Transverse colon (tissue), 4 donors: ENCODE measurements at regions not wholly inside any gene's neighbourhood (a gene's known extent, or its start where the extent isn't known, plus 50 kb on each side); places are given as distances from the start of the nearest gene placed in this dataset.

Experiments
- CTCF ChIP-seq, 5 experiments: fragments of 200-600 bp in 3 of 5; fragments of 450-650 bp in 2 of 5; sonication (generic) in 3 of 5; IDR thresholded peaks; 1 replicate in 2 of 5; 2 replicates in 3 of 5; pipeline ENCODE4 v1.5.1; 2016 to 2017; ENCODE audit warnings: antibody characterized with exemption in 5 of 5, inconsistent platforms in 3 of 5, mild to moderate bottlenecking in 2 of 5, moderate library complexity in 1 of 5
- EP300 ChIP-seq: sonication (generic); formaldehyde crosslinking; IDR thresholded peaks from one replicate; pipeline ENCODE4 v1.6.1; 2017; ENCODE audit warnings: antibody characterized with exemption, low read depth
- POLR2A ChIP-seq: fragments of 450-650 bp; IDR thresholded peaks from one replicate; pipeline ENCODE4 v1.6.1; 2016; ENCODE audit warnings: antibody characterized with exemption, mild to moderate bottlenecking, moderate library complexity
- POLR2AphosphoS5 ChIP-seq, 3 donors: sonication (generic); formaldehyde crosslinking; IDR thresholded peaks; one replicate each; pipeline ENCODE4 v1.6.1; 2016; ENCODE audit warnings: antibody characterized with exemption in 3 of 3

- no peak for TF ChIP-seq CTCF (IDR thresholded peaks at IDR 0.05)
- TF ChIP-seq POLR2A = no peak
- TF ChIP-seq EP300 = no peak
- TF ChIP-seq POLR2AphosphoS5 (IDR thresholded peaks at IDR 0.05) = no peak
These were observed 838.6 kb downstream of the TBC1D22A start for GRCh38 chr22:47600791-47601625.
